ENCODE measurements at regions not wholly inside any gene's neighbourhood (a gene's known extent, or its start where the extent isn't known, plus 50 kb on each side); places are given as distances from the start of the nearest gene placed in this dataset.
A peak's percentile ranks its signal among the peaks of the same experiment; 100 is the strongest.
"Not testable (repeated sequence)": the region's sequence is repeated elsewhere in the genome, so short reads cannot be mapped to it uniquely, and the experiment has no call there.

DNA sequence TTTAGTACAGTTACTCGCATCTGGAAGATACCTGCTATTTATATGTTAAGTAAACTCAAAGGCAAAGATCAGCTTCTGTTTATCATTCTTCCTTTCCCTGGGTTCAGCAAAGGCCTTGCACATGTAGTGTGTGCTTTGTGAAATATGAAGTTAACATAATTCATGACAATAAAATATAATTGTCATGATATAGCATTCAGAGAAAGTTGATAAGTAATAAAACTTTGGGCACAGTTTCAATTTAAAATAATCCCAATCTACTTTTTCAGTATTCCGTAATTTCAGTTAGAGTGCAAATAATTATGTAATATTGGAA, 51.9 kb upstream of the ZNF217 start:
- H3K4me1 ChIP-seq, result peaks cover 0 to 23% (median 7%) of the 10 kb centered on the region in 4 donors
- TF ChIP-seq POLR2A (IDR thresholded peaks at IDR 0.05), result no peak
- no peak for TF ChIP-seq CTCF (IDR thresholded peaks at IDR 0.05)
- H3K4me3 ChIP-seq, result no peak overlapping the region
- H3K36me3 ChIP-seq, result no peaks in the 10 kb centered on the region
- 34% methylated on average over 2 of the region's 2 CpGs for WGBS (ENCODE audit: insufficient coverage, low coverage, low lambda C conversion rate, missing lambda C conversion rate)
- DNase-seq, result no peak
- no peak overlapping the region for H3K27ac ChIP-seq
- H3K9me3 ChIP-seq, result no peaks in the 10 kb centered on the region
- no peaks in the 10 kb centered on the region for H3K27me3 ChIP-seq
- intact Hi-C loops (cut with DNase I), result no loop called here
- no peak for ATAC-seq

- DNase-seq, result peak in 1 of 3 donors; percentile 38
- H3K9me3 ChIP-seq; H3K36me3 ChIP-seq; ATAC-seq; H3K4me3 ChIP-seq; intact Hi-C loops (cut with DNase I); H3K27me3 ChIP-seq: not testable (repeated sequence)
- H3K27ac ChIP-seq, result peak overlapping the region in 1 of 3 donors; percentile 87
- 94% methylated on average over 8 of the region's 8 CpGs for WGBS (ENCODE audit: insufficient coverage, low coverage, low lambda C conversion rate, missing lambda C conversion rate)
- peaks cover 0 to 23% (median 7%) of the 10 kb centered on the region in 4 donors for H3K4me1 ChIP-seq
Measured at GRCh38 chr20:53644108-53644507, 50.5 kb upstream of the ZNF217 start.

Small RNA genes lying in the stretch of these regions (small RNA-seq; reads per million reads assigned to genes)
- 0 reads per million in 2 experiments for gene RNU7-14P

Data from right lobe of liver (tissue), 6 donors.